Activated CD4-positive, alpha-beta T cell treated with anti-CD3 and anti-CD28 coated beads, Interleukin-2, amount 50 U/mL, for 16 hours (primary cell): ENCODE measurements at regions not wholly inside any gene's neighbourhood (a gene's known extent, or its start where the extent isn't known, plus 50 kb on each side); places are given as distances from the start of the nearest gene placed in this dataset.
"Not testable (repeated sequence)": the region's sequence is repeated elsewhere in the genome, so short reads cannot be mapped to it uniquely, and the experiment has no call there.

Source experiments
- DNase-seq: peaks from one replicate; pipeline ENCODE4 v3.0.0-alpha.2; 2020

GRCh38 chr3:106839576-106840280 lies 537.5 kb upstream of the CCDC54 start:
- no peak for DNase-seq

DNA sequence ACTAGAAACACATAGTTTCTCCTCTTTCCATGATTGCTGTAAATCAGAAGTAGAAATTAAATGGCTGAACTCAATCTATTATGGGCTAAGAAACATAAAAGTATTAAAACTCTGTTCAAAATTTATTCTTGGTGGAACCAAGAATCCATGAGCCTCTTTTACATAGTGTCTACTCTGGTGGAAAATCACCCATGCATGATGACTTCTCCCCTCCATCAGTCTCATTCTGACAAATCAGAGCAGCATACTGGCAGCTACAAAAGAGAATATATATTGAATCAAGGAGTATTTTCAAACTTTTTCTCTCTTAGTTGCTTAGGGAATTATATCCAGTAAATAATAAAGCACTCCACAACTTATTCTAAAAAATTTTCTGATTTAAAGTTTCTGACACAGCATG lies 536.9 kb upstream of the CCDC54 start:
- no peak for DNase-seq

- no peak for DNase-seq
Measured at GRCh38 chr3:106842151-106842550, 535.1 kb upstream of the CCDC54 start.

DNA sequence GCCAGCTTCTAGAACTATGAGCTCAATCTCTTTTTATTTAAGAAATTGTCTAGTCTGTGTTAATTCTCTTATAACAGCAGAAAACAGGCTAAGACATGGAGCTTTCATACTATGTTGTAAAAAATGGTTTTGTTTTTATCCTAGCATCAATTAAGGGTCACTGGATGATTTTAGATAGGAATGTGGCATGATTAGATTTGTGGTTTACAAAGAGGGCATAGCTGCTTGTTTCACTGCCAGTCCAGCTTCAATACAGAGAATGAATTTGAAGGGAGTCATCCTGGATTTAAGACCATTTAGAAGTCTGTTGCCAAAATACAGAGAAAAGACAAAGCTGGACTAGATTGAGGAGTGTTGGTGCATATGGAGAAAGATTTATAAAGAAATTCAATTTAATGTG lies 532.6 kb upstream of the CCDC54 start:
- no peak for DNase-seq

DNA sequence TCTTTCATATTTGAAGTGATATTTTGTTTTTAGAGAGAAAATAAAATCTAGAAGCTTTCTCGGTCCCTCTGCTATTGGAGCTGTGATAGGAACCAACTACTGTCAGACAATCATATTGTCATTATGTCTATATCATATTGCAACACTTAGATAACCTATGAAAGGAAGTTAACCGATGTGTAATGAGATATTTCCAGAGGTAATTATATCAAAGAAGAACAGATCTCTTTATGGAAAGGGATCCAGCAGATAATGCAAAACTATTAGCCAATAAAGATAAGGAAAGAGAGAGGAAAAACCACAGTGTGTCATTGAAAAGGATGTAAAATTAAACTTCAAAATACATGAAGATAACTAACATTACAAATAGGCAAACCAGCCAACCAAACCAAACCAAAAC lies 529.1 kb upstream of the CCDC54 start:
- DNase-seq: no peak

- no peak for DNase-seq
Measured at GRCh38 chr3:106850437-106850836, 526.8 kb upstream of the CCDC54 start.

- DNase-seq: not testable (repeated sequence)
Measured at GRCh38 chr3:106858321-106858720, 518.9 kb upstream of the CCDC54 start.

GRCh38 chr3:106860182-106860581 lies 517.1 kb upstream of the CCDC54 start:
- DNase-seq: no peak

DNA sequence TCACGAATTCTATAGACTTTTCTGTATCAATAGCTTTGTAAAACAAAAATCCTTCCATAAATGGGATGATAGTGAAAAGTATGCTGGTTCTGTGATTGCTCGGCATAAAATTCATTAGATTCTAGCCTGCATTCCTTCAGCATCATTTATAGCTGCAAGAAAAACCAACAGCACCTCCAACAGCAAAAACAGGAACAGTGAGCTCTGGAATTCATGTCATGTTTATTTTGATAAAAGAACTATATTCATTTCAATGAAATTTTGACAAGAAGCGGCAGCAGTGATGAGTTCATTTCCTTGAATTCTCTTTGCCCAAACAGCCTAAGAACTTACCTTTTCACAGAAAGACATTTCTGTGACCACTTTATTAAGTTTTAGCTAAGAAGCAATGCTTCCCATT lies 515.2 kb upstream of the CCDC54 start:
- no peak for DNase-seq

- no peak for DNase-seq
Measured at GRCh38 chr3:106877627-106878026, 499.6 kb upstream of the CCDC54 start.

- no peak for DNase-seq
Measured at GRCh38 chr3:106880206-106880605, 497.0 kb upstream of the CCDC54 start.

DNA sequence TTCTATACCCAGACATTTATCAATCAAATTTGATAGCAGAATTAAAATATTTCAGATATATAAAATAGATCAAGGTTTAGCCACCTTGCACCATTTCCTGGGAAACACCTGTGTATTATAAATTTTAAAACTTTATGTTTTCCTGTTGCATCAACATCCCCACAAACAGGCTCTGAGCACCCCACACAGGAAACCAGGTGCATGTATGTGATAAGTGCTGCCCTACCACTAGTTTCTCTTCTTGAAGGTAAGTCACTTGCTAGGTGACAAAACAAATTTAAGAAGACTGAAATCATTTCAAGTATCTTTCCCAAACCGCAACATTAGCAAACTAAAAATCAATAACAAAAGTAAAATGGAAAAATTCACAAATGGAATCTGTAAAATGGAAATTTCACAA lies 496.1 kb upstream of the CCDC54 start:
- no peak for DNase-seq

GRCh38 chr3:106882297-106882696 lies 494.9 kb upstream of the CCDC54 start:
- DNase-seq: no peak

- no peak for DNase-seq
Measured at GRCh38 chr3:106906074-106906473, 471.2 kb upstream of the CCDC54 start.

- DNase-seq: no peak
Measured at GRCh38 chr3:106908181-106908938, 468.9 kb upstream of the CCDC54 start.

DNA sequence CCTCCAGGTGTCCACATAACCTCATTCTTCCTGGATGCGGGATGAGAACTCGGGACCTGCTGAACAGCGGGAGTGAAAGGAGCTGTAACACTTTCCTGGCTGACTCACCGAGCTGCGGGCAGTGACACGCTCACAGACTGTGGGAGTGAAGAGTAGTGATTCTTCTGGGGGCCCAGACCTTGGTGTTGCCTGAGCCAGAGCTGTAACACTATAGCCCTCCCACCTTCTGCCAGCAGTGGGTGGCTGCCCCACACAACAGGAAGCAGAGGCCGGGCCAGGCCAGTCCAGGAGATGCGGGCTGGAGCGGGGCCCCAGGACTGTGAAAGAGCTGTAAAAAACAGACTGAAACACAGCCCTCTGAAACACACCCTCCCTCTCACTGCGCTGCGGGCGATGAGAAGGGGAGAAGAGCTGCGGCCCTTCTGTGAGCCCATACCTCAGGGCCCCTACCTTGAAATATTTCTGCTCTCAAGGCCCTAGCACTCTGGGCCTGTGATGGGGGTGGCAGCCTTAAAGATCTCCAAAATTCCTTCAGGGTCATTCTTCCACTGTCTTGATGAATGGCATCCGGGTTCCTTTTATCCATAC lies 464.0 kb upstream of the CCDC54 start:
- DNase-seq: no peak

DNA sequence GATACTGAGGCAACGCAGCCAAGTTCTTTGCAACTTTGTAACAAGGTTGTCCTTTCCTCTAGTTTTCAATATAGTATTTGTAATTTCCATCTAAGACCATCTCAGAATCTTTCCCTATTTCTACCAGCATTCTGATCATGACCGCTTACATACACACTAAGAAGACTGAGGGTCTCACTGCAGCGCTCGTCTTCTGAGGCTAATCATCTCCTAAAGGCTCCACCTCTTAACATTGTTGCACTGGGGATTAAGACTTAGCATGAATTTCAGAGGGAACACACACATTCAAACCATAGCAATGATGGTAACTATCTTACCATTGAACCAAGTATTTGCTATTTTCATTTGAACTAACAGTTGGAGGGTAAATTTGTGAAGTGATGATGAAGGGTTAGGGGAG lies 463.3 kb upstream of the CCDC54 start:
- DNase-seq: no peak

- no peak for DNase-seq
Measured at GRCh38 chr3:106920609-106921008, 456.6 kb upstream of the CCDC54 start.

- no peak for DNase-seq
Measured at GRCh38 chr3:106929081-106929480, 448.2 kb upstream of the CCDC54 start.

DNA sequence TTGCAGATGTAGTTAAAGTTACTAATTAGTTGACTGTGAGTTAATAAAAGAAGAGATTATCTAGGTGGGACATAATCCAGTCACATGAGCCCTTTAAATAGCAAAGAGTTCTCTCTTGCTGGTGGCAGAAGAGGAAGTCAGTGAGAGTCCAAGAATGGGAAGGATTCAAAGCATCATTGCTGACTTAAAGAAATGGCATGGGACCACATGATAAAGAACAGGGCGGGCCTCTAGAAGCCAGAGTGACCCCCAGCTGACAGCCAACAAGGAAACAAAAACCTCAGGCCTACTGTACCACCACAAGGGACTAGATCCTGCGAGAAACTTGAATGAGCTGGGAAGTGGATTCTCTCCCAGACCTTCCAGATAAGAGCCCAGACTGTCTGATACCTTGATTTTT lies 447.2 kb upstream of the CCDC54 start:
- DNase-seq: no peak

- DNase-seq: no peak
Measured at GRCh38 chr3:106931904-106932303, 445.3 kb upstream of the CCDC54 start.

DNA sequence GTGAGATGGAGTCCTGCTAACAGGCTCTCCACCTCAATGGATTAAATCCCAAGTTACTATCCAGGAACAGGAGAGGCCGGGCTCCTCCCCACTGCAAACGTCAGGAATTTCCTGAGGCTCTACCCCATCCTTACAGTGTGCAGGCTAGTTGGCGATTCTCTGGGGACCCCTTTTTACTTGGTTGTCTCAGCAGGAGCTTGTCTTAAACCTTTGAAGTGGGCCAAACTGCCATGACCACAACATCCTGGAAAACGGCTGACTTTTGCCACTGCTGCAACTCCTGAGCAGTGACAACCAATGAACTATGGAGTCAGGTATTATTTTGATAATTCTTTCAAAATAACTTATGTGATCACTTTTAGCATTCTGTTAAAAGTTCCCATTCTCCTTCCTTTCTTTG lies 440.9 kb upstream of the CCDC54 start:
- no peak for DNase-seq

DNA sequence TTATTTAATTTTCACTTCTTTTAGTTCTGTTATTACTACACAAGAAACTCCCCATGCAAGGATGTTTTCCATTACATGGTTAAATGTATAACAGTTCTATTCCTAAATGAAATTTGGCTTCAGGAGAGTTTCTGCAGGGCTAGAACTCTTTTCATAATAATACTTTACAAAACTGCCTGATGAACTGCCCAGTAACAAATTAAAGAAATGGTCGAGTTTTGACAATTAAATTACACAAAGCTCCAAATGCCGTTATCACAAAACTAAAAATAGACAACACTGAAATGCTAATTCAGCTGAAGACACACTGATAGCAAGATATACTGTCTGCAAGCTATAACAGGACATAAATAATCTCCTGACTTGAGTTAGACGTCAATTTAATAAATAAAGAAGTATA lies 435.2 kb upstream of the CCDC54 start:
- no peak for DNase-seq

DNA sequence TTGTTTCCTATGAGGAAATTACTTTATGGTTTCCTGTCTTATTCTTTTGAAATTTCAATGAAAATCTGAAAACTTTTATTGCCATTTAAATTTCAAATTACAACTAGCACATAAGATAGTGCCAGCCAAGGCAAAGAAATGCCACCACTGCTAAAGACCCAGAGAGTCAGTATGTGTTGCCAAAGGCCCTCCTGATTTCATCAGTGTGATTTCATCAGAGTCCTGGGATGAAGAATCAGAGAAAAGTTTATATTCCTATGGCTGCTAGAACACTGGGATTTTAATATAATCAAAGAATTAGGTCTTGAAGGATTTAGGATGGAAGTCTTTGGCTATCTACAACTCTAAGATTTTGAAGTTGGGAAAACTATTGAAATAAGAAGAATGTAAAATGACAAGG lies 434.2 kb upstream of the CCDC54 start:
- no peak for DNase-seq
